Peyer's patch (tissue), 4 donors: ENCODE measurements at regions not wholly inside any gene's neighbourhood (a gene's known extent, or its start where the extent isn't known, plus 50 kb on each side); places are given as distances from the start of the nearest gene placed in this dataset.

Experiments
- DNase-seq, 3 donors: peaks; one replicate each; pipeline ENCODE4 v3.0.0-alpha.2; 2017 to 2019
- H3K27ac ChIP-seq, 4 donors: fragments of 200-600 bp; sonication (generic); one replicate each; pipeline ENCODE4 v1.5.1; 2016 to 2019
- H3K27me3 ChIP-seq, 2 donors: fragments of 200-600 bp; sonication (generic); one replicate each; pipeline ENCODE4 v1.5.1; 2019
- H3K36me3 ChIP-seq, 3 donors: fragments of 200-600 bp; sonication (generic); one replicate each; pipeline ENCODE4 v1.5.1; 2016 to 2019
- H3K4me1 ChIP-seq, 4 donors: fragments of 200-600 bp; sonication (generic); one replicate each; pipeline ENCODE4 v1.5.1; 2016 to 2019
- H3K4me3 ChIP-seq, 4 donors: fragments of 200-600 bp; sonication (generic); 1 replicate in 3 of 4; 2 replicates in 1 of 4; pipeline ENCODE4 v1.5.1; 2016 to 2019; ENCODE audit warnings: mild to moderate bottlenecking in 1 of 4
- H3K9me3 ChIP-seq, 4 donors: fragments of 200-600 bp; sonication (generic); one replicate each; pipeline ENCODE4 v1.5.1; 2016 to 2019; ENCODE audit warnings: mild to moderate bottlenecking in 1 of 4
- CTCF ChIP-seq, 6 experiments: fragments of 450-650 bp in 4 of 6; fragments of 200-600 bp in 2 of 6; sonication (generic) in 1 of 6; IDR thresholded peaks; one replicate each; pipeline ENCODE4 v1.5.1; 2017 to 2019; ENCODE audit warnings: antibody characterized with exemption in 6 of 6, mild to moderate bottlenecking in 3 of 6, moderate library complexity in 1 of 6
- POLR2A ChIP-seq, 2 donors: fragments of 450-650 bp; IDR thresholded peaks; one replicate each; pipeline ENCODE4 v1.5.1; 2017; ENCODE audit warnings: antibody characterized with exemption in 2 of 2, mild to moderate bottlenecking in 2 of 2, moderate library complexity in 2 of 2

GRCh38 chr14:28652782-28653181 is 113.8 kb upstream of the FOXG1 start:
- no peak for DNase-seq
- Histone ChIP-seq H3K27me3 (no peaks in the 10 kb centered on the region), H3K9me3 (no peaks in the 10 kb centered on the region), H3K4me3 (no peak overlapping the region), H3K4me1 (no peaks in the 10 kb centered on the region), H3K27ac (no peak overlapping the region), H3K36me3 (no peaks in the 10 kb centered on the region)
- TF ChIP-seq CTCF (IDR thresholded peaks at IDR 0.05) (no peak), POLR2A (IDR thresholded peaks at IDR 0.05) (no peak)

GRCh38 chr14:28653521-28653920 is 113.1 kb upstream of the FOXG1 start:
- no peak for TF ChIP-seq CTCF (IDR thresholded peaks at IDR 0.05)
- TF ChIP-seq POLR2A (IDR thresholded peaks at IDR 0.05): no peak
- DNase-seq: no peak
- Histone ChIP-seq H3K4me1 (no peaks in the 10 kb centered on the region), H3K36me3 (no peaks in the 10 kb centered on the region), H3K9me3 (no peaks in the 10 kb centered on the region), H3K27me3 (no peaks in the 10 kb centered on the region), H3K4me3 (no peak overlapping the region), H3K27ac (no peak overlapping the region)

DNA sequence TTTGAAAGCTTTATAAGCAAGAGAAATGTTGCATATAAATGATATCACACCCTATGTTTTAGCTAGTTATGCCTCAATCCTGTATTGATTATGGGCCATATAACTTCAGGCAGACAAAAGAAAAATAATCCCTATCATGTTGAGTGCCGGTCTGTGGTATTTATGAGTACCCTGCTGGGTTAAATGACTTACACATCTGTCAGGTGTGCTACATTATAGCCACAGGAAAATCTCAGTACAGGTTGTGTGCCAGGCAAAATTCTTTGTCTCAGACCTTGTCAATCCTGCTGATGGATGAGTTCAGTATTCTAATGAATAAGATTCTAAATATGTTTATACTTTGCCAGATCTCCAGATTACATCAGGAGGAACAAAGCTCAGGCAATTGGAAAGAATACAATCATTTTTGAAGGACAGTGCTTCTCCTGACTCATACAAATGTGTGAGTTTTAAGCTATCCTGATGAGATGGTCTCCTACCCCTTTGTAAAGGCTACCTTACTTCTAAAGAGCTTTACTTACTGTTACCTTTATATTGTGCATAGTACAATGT is 109.8 kb upstream of the FOXG1 start:
- Histone ChIP-seq H3K4me1 (no peaks in the 10 kb centered on the region), H3K36me3 (no peaks in the 10 kb centered on the region), H3K27ac (no peak overlapping the region), H3K4me3 (no peak overlapping the region), H3K9me3 (no peaks in the 10 kb centered on the region), H3K27me3 (no peaks in the 10 kb centered on the region)
- TF ChIP-seq POLR2A (IDR thresholded peaks at IDR 0.05) (no peak), CTCF (IDR thresholded peaks at IDR 0.05) (no peak)
- no peak for DNase-seq

- Histone ChIP-seq H3K27ac (no peak overlapping the region), H3K4me3 (no peak overlapping the region), H3K9me3 (no peaks in the 10 kb centered on the region), H3K4me1 (no peaks in the 10 kb centered on the region), H3K36me3 (no peaks in the 10 kb centered on the region), H3K27me3 (no peaks in the 10 kb centered on the region)
- TF ChIP-seq CTCF (IDR thresholded peaks at IDR 0.05): no peak
- TF ChIP-seq POLR2A (IDR thresholded peaks at IDR 0.05): no peak
- DNase-seq: no peak
Observed at GRCh38 chr14:28661171-28661772, 105.3 kb upstream of the FOXG1 start.

- DNase-seq: no peak
- Histone ChIP-seq H3K4me3 (no peak overlapping the region), H3K9me3 (no peaks in the 10 kb centered on the region), H3K36me3 (no peaks in the 10 kb centered on the region), H3K27me3 (no peaks in the 10 kb centered on the region), H3K4me1 (no peaks in the 10 kb centered on the region), H3K27ac (no peak overlapping the region)
- TF ChIP-seq CTCF (IDR thresholded peaks at IDR 0.05): no peak
- TF ChIP-seq POLR2A (IDR thresholded peaks at IDR 0.05): no peak
Observed at GRCh38 chr14:28666961-28667360, 99.6 kb upstream of the FOXG1 start.

- DNase-seq: no peak
- TF ChIP-seq CTCF (IDR thresholded peaks at IDR 0.05) (no peak), POLR2A (IDR thresholded peaks at IDR 0.05) (no peak)
- no peaks in the 10 kb centered on the region for H3K9me3 ChIP-seq
- H3K27ac ChIP-seq: no peak overlapping the region
- no peaks in the 10 kb centered on the region for H3K36me3 ChIP-seq
- no peaks in the 10 kb centered on the region for H3K4me1 ChIP-seq
- no peak overlapping the region for H3K4me3 ChIP-seq
- H3K27me3 ChIP-seq: no peaks in the 10 kb centered on the region
Observed at GRCh38 chr14:28671425-28671824, 95.2 kb upstream of the FOXG1 start.
